ENCODE measurements at regions not wholly inside any gene's neighbourhood (a gene's known extent, or its start where the extent isn't known, plus 50 kb on each side); places are given as distances from the start of the nearest gene placed in this dataset.

GRCh38 chr16:82373976-82374375 is 204.0 kb upstream of the MPHOSPH6 start (continued):
- TF ChIP-seq PREB (CRISPR knock-in tag; IDR thresholded peaks at IDR 0.05; ENCODE audit: borderline replicate concordance) (no peak), ARID4B (CRISPR knock-in tag; IDR thresholded peaks at IDR 0.05; ENCODE audit: borderline replicate concordance) (no peak), ZNF532 (CRISPR knock-in tag; IDR thresholded peaks at IDR 0.05; ENCODE audit: borderline replicate concordance) (no peak)

- DNase-seq (ENCODE audit: low spot score) (no peak), ATAC-seq (no peak)
- Mint-ChIP-seq H3K36me3 (no peaks in the 10 kb centered on the region), H3K27ac (no peak overlapping the region), H3K4me3 (no peak overlapping the region), H3K9me3 (no peaks in the 10 kb centered on the region), H3K4me1 (no peaks in the 10 kb centered on the region), H3K27me3 (ENCODE audit: low read depth) (no peaks in the 10 kb centered on the region; the same call in 1 of the 2 replicates)
- CTCF ChIA-PET = interaction anchor here (1.0 to 1.4 kb wide), 2 partner anchors 86 to 210 kb away, joined by 3 read pairs; no protein-coding TSS in a partner anchor
- POLR2A ChIA-PET = no interaction called here
- TF ChIP-seq NR3C1 (CRISPR knock-in tag; conservative IDR thresholded peaks at IDR 0.05; ENCODE audit: low read depth) = no peak
- TF ChIP-seq GRHL2 (CRISPR knock-in tag; IDR thresholded peaks at IDR 0.05; ENCODE audit: insufficient replicate concordance, severe bottlenecking) = no peak
- TF ChIP-seq KAT7 (CRISPR knock-in tag; IDR thresholded peaks at IDR 0.05; ENCODE audit: borderline replicate concordance) = no peak
- no peak for TF ChIP-seq SMAD4 (CRISPR knock-in tag; IDR thresholded peaks at IDR 0.05)
- no peak for TF ChIP-seq EMX1 (CRISPR knock-in tag; IDR thresholded peaks at IDR 0.05)
- TF ChIP-seq ZNF281 (CRISPR knock-in tag; IDR thresholded peaks at IDR 0.05) = no peak
- no peak for TF ChIP-seq ESRRA (CRISPR knock-in tag; IDR thresholded peaks at IDR 0.05; ENCODE audit: borderline replicate concordance)
- no peak for TF ChIP-seq GABPB1 (CRISPR knock-in tag; IDR thresholded peaks at IDR 0.05)
- no peak for TF ChIP-seq MXD4 (CRISPR knock-in tag; IDR thresholded peaks at IDR 0.05; ENCODE audit: borderline replicate concordance)
- no peak for TF ChIP-seq ZNF423 (CRISPR knock-in tag; IDR thresholded peaks at IDR 0.05)
- no peak for TF ChIP-seq RELA (CRISPR knock-in tag; IDR thresholded peaks at IDR 0.05; ENCODE audit: borderline replicate concordance)
- no peak for TF ChIP-seq NFYB (CRISPR knock-in tag; conservative IDR thresholded peaks at IDR 0.05; ENCODE audit: low read depth)
- TF ChIP-seq ETV6 (CRISPR knock-in tag; IDR thresholded peaks at IDR 0.05) = no peak
- TF ChIP-seq USF1 (CRISPR knock-in tag; IDR thresholded peaks at IDR 0.05) = no peak
Observed at GRCh38 chr16:82370282-82370681, 200.3 kb upstream of the MPHOSPH6 start.
